GM18499 (cell line): ENCODE measurements at regions not wholly inside any gene's neighbourhood (a gene's known extent, or its start where the extent isn't known, plus 50 kb on each side); places are given as distances from the start of the nearest gene placed in this dataset.

Experiments used
- ATAC-seq: cut with Tn5 transposase; IDR thresholded peaks from one replicate; pipeline ENCODE4 v1.9.1; 2021; ENCODE audit warnings: moderate number of reproducible peaks; ENCODE audit not compliant: insufficient read depth, unreplicated experiment

DNA sequence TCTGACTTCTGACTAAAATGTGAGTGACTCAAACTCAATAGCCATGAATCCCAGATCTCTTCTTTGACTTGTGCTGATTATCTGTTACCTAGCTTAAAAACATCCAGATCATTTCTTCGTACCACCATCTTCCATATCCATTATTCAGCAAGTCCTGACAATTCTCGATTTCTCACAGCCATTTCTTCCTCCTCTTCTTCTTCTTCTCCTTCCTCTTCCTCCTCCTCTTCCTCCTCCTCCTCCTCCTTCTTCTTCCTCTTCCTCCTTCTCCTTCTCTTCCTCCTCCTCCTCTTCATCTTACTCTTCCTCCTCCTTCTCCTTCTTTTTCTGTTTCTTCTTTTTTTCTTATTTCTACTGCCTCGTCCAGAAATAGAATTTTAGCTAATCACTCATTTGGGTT lies 77.0 kb upstream of the MAP1B start:
- ATAC-seq, result no peak

DNA sequence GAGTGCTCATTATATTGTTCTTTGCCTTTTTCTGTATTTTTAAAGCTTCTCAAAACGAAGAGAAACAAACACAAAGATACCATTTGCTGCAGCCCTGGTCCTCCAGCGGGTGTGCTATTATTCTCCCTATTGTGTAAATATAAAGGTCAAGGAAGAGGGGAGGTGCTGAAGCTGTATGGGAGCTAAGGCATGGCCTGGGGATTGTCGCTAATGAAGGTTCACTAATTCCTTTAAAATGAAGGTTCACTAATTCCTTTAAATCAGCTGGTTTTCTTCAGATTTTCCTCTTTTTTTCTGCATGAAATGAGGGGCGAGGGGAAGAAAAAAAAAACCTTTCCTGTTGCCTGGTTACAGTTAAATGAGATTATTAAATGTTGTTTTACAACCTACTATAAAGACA lies 74.5 kb upstream of the MAP1B start:
- no peak for ATAC-seq

DNA sequence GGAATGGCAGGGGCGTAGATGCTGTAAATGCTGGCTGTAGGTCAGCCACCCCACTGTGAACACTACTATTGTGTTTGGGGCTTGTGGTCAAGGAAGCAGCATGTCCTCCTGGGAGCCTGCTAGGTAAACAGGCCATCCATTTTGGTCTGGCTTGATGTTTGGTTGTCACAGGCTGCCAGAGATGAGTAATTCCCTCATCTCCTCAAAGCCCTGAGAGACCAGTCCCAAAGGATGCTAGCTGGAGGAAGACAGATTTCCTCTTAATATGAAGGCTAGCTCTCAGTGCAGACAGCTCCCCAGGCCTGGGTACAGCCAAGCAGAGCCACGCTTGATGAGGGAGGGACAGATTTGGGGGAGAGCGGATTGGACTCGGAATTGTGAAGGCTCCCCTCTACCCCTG lies 72.5 kb upstream of the MAP1B start:
- no peak for ATAC-seq

DNA sequence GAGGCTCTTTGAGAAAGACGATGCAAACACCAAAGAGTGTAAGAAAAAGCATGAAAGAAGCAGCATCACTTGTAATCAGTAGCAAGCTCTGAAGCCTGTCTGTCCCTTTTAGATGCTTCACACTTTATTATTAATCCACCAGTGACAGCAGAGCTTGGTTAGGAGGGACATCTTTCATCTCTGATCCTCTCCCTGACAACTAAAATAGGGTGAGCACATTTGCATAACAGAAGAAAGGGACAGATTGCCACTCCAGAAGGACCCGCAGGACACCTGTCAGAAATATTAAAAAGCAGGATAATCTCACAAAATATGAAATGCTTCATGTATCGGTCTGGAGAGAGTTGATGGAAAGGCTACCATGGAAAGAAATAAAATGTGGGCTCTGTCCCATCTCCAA lies 71.4 kb upstream of the MAP1B start:
- no peak for ATAC-seq

DNA sequence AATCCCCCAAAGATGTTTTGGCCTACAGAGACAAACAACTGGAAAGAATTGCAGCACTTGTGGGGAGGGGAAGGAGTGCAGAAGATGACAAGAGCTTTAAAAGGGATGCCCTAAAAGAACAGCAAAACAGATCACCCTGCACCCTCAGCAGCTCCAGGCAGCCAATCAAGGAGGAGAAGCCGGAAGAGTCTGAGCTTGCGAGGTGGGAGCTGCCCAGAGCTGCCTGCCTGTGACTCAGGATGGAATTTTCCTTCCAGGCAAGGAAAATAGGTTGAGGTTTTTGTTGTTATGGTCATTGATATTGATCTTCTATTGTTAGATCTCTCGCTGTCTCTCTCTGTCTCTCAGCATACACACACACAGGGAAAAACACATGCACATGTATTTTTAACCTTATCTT lies 70.3 kb upstream of the MAP1B start:
- ATAC-seq, result no peak

DNA sequence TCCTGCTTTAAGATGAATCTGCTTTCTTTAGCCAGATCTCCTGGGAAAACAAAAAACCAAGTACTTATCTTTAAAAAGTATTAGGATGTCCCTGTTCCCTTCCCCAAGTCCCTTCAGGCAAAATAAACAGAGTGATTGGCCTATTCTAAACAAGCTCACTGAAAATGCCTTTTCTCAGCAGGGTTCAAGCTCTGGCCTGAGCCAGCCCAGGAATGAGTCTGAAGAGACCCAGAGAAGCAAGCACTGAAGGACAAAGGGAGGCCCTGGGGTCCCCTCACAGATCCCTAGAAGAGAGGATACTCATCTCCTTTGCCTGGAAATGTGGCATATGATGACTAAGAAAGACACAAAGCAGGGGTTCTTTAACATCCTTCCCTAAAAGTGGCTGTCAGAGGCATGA lies 66.8 kb upstream of the MAP1B start:
- no peak for ATAC-seq

DNA sequence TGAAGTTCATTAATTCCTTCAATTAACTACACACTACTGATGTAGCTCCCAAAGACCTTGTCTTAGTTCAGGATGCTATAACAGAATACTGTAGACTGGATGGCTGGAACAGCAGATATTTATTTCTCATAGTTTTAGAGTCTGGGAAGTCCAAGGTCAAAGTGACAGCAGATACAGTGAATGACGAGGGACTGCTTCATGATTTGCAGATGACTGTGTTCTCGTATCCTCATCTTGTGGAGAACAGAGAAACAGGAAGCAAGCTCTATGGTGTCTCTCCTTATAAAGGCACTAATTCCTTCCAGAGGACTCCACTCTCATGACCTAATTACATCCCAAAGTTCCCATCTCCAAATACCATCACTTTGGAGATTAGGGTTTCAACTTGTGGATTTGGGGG lies 65.6 kb upstream of the MAP1B start:
- ATAC-seq, result no peak

DNA sequence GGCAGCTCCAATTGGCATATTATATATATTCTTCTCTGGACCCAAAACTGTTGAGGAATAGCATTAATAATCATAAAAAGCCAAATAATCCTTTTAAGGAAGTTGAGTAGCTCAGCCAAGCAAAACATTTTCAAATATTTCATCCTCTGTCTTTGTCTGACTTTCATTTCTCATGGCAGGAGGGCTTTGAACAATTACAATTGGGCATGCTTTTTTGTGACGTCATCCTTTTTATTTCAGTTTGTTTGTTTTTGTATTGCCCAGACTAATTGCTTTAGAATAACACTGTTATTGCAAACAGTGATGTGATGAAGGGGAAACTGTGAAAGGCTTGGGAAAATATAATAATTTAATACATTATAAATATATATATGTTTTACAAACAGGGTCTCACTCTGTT lies 65.2 kb upstream of the MAP1B start:
- no peak for ATAC-seq

DNA sequence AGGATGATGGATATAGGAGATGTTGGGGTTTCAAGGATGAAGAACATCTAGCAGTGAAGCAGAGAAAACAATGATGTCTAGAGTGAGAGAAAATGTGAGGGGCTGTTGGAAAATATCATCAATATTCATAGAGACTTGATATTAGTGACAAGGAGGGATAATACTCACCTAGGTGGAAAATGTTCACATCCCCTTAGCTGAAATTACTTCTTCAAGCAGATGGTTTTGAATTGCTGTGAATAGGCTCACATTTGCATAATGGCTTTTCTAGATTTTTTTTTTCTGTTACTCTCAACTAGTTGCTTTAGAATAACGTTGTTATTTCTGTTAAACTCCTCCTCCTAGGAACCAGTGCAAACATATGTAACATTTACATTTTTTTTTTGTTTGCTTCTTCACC lies 61.6 kb upstream of the MAP1B start:
- ATAC-seq, result no peak

DNA sequence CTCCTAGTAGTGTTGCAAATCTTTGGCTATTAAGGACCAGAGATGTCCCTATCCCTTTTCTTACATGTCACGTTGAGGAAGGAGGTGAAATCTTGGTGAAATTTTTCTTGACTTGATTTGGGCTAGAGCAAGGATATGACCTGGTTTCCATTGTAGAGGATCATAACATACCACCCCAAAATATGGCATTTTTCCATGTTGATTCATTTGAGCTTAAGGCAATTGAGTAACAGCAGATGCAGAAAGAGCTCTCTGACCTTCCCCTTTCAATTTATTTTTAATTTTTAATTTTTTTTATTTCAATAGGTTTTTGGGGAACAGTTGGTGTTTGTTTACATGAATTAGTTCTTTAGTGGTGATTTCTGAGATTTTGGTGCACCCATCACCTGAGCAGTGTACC lies 61.2 kb upstream of the MAP1B start:
- ATAC-seq, result no peak

DNA sequence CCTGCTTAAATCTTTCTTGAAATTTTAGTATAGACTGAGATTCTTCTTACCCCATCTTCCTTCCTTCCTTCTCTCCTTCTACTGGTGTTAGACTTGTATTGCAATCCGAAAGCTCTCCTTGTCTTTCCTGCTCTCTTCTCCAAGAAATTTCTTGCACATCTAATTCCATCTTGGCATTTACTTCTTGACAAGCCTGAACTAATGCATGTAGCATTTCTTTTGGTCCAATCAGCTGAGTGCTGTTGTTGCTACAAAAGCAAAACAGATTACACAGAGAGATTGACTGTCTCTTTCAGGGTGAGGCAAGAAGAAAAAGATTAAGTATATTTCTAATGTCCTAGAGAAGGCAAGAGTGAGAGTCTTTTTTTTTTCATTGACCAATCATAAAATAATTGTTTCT lies 51.6 kb upstream of the MAP1B start:
- ATAC-seq, result no peak
